ENCODE measurements at regions not wholly inside any gene's neighbourhood (a gene's known extent, or its start where the extent isn't known, plus 50 kb on each side); places are given as distances from the start of the nearest gene placed in this dataset.
"Not testable (repeated sequence)": the region's sequence is repeated elsewhere in the genome, so short reads cannot be mapped to it uniquely, and the experiment has no call there.

DNA sequence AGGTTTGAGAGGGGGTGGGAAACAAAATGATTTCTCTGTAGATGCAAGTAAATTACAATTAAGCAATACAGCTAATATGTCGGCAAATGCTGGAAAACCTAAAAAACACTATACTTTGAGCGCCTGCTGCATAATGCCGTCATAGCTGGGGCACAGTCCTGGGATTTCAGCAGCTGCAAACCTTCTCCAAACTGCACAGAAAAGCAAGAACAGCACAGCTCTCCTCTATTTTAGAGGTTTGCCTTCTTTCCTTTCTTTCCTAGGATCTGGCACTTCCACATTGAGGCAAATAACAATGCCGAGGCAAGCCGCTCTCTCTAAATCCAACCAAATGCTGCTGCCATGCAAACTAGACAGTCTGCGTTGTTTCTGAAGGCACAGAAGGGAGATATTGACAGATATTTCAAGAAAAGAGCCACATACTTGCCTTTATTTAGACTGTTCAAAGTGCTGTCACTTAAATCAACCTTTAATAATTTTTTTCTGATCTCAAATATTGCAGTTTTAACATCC is 287.1 kb upstream of the G2E3 start:
- no peak for DNase-seq

DNA sequence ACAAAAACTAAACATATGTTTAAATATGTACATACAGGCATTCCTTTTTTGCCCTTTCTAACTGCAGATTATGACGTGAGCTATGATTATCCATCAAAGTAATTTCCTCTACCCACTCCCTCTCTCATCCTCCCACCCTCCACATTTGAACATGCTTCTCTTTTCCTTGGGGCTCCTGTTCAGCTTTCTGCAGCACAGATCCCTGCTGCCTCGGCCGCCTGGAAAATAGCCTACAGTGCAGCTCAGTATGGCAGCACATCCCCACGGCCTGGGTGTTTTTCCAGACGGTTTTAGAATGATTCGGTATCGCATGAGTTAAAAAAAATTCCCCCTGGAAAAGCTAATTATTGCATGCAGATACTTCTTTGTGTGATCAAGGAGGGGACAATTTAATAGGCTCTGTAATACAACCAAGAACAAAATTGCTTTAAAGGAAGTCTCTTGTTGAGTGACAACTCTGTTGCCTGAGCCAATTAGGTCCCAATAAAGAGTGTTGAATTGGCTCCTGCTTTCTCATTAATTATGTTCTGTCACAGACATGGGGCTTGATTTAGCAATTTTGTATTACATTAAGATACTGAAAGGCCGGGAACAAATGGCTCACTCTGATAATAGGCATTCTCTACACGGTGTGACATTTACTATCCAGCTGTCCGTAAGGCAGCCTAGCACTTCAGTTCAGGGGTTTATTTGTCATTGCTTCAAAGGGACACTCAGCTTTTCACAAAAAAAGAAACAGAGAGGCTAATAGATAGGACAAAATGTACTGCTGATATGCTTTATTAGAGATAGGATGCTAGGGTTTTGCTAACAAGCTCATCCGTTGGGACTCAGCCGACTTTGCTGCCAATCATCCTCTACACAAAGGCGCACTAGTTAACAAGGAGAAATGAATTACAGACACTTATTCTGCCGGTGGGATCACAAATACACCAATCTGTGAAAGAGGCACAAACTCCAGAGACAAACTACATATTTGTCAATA is 285.8 kb upstream of the G2E3 start:
- no peak for DNase-seq

DNA sequence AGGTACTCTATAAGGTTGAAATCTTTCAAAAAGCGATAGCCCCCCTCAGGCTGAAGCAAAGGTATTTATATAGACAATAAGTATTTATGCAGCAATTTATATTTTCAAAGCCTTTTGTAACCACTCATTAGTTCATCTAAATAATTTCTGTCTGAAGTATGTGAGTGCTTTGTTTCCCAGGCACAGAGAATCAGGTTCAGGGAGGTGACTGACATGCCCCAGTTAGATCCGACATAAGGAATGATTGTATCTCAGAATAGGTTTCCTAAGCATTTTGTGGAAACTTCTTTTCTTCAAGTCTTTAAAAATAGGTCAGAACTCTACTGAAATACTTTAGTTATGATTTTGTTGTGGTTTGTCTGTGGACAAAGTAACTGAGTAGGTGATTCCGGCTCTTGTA is 283.4 kb upstream of the G2E3 start:
- no peak for DNase-seq

DNA sequence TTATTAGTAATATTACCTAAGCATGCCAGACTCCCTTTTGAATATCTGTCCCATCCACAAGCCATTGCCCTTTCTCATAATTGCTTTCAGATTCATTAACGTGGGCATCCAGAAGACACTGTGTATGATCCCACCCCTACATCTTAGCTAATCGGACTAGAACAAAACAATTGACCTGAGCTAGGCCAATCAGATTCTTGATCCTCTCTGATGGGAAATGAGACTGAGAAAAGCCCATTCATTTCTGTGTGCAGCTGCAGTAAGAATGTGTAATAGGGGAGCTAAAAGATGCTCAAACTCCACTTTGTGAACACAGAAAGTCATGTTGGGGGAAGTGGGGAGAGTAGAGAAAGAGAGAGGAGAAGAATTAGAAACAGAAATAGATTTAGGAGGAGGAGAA is 281.7 kb upstream of the G2E3 start:
- no peak for DNase-seq

DNA sequence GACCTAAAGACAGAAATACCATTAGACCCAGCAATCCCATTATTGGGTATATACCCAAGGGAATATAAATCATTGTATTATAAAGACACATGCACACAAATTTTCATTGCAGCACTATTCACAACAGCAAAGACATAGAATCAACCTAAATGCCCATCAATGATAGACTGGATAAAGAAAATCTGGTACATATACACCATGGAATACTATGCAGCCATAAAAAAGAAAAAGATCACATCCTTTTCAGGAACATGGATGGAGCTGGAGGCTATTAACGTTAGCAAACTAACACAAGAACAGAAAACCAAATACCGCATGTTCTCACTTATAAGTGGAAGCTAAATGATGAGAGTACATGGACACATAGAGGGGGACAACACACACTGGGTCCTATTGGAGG is 280.1 kb upstream of the G2E3 start:
- not testable (repeated sequence) for DNase-seq

DNA sequence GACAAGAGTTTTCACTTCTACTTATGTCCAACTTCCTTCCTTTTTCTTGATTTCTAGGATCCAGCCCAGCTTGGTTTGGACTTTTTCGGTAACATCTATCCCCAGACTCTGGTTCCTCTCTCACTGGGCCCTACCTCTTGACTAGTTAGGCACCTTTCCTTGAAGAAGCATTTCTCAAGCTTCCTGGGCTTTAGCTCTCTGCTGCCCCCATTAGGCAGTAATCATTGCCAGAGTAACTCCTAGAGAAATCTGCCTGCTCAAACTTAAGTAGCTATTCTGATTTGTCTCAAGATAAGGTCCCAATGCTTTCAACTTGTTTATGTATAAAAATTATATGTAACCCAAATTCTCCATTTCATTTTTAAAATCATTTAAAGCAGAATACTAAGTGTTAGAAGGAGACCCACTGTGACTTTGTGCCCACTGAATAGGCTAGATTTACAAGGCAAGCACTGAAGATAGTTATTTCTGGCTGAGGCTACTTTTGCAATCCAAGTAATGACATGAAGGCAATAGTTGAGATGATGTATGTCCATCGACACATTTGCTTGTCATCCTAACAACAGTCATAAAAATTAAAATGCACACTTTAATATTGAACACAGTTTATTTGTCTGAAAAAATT is 275.0 kb upstream of the G2E3 start:
- DNase-seq, result peak; percentile 37

DNA sequence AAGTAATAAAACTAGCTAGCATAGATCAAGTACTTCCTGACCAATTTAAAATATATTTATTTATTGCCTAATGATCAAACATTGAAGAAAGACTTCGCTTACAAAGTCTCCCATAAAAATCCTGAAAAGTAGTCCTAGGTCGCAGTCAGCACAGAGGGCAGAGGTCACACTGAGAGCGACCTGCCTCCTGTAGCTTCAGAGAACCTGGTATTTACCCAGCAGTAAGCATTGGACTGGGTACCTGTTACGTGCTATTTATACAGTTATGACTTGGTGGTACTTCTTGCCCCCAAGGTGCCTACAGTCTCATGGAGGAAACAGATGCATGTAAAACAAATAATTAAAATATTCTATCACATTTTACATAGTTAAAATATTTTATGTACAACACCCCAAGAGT is 274.1 kb upstream of the G2E3 start:
- DNase-seq, result no peak

DNA sequence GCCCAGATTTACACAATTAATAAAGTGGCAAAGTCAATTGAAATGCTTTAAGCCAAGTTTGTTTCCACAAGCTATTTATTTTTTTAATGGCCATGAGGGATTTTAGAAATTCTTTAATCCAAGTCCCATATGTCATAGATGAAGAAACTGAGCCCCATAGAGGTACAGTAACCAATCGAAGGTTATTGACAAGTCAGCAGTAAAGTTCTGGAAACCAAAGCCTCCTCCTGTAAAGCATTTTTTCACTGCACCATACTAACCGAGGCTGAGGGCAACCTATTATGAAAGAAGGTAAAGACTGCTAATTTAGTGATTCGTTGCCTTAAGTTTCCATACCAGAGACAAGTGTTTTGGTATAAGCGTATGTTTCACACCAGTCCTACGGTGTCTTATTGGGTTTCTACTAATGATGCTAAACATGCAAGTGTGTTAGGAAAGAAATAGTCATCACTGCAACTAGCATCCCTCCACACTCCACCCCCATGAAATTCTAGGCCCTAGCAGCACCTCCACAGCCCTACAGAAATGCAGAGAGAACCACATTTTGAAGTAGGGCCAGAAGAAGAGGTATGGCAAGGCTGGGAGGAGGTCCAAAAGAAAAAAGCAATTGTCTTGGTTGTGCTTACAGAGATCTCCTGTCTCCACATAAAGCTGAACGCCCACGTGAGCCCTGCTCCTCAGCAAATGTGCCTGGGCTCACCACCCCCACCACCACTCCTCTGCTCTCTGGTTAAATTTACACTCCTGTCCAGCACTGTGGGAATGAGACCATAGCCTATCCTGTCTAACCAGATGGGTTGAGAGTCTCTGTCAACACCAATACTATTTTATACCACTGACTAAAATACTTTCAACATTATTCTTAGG is 271.1 kb upstream of the G2E3 start:
- no peak for DNase-seq

DNA sequence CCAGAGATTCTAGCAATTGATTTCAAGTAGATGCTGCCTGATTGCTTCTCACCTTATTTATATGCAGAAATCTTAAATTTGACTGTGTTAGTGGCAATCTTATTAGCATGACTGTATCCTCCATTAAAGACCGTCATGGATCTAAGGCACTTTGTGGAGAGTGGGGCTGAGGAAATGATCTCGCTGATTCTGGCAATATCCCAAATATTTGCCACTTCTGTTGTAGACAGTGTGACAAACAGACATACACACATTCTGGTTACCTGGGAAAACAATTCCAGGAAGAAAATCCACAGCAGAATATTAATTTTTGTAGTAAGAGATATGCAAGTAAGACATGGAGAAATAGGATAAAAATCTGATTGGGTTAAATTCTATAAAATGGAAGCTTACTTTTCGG is 269.0 kb upstream of the G2E3 start:
- DNase-seq, result no peak

DNA sequence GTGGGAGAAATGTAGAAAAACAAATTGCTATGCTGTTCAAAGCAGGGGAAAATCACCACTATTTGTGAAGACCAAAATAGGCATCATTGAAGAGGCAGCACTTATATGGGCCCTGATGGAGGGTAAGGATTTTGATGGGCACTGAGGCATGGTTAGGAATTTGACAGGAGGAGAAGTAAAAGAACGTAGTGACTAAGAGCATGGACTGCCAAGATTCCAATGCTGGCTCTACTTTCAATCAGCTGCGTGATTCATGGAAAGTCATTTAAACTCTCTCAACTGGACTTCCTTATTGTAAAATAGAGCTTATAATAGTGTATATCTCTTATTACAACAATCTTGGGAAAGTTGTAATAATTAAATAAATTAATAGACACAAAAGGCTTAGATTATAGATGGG is 267.7 kb upstream of the G2E3 start:
- DNase-seq, result peak; percentile 40

DNA sequence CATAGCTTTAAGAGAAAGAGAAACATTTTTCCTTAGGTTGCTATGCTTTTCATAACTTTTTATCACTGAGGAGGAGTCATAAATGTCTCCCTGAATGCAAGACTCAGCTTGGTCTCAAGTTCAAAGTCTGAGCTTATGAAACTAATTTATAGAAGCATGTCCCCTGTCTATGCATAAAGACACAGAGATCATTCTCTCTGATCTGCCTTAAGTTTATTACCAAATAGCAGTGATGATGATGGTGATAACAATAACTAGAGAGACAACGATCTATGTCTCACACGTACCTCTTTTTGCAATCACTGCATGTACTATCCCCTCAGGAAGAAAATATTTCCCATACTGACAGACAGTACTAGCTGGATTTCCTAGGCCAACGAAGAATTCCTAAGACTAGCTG is 266.4 kb upstream of the G2E3 start:
- DNase-seq, result no peak

DNA sequence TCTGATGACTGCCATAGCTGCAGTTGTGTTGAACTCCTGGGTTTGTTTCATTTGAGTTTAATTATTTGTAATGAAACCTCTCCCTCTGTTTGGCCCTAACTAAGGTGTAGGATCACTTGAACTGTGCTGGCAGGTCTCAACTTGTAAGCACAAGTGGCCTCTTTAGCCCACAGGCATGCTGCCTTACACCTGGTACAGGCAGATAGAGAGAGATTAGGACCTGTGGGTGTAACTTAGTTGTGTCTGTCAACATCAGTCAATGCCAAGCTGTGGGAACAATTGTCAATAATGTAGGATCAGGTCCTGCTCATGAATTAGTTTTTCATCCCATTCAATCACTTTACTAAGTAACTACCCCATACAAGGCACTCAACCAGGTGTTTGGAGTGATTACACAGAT is 263.0 kb upstream of the G2E3 start:
- no peak for DNase-seq

DNA sequence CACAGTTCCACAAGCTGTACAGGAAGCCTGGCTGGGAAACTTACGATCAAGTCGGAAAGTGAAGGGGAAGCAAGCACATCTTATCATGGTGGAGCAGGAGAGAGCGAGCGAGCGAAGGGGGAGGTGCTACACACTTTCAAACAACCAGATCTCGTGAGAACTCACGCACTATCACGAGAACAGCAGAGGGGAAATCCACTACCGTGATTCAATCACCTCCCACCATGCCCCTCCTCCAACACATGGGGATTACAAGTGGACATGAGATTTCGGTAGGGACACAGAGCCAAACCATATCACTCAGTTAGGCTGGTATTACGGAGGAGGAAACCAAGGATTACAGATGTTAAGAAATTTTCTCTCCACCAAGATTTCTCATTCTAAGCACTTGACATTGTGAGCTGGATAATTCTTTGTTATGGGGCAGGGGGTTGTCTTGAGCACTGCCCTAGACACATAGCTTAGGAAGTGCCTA is 262.0 kb upstream of the G2E3 start:
- DNase-seq, result no peak

DNA sequence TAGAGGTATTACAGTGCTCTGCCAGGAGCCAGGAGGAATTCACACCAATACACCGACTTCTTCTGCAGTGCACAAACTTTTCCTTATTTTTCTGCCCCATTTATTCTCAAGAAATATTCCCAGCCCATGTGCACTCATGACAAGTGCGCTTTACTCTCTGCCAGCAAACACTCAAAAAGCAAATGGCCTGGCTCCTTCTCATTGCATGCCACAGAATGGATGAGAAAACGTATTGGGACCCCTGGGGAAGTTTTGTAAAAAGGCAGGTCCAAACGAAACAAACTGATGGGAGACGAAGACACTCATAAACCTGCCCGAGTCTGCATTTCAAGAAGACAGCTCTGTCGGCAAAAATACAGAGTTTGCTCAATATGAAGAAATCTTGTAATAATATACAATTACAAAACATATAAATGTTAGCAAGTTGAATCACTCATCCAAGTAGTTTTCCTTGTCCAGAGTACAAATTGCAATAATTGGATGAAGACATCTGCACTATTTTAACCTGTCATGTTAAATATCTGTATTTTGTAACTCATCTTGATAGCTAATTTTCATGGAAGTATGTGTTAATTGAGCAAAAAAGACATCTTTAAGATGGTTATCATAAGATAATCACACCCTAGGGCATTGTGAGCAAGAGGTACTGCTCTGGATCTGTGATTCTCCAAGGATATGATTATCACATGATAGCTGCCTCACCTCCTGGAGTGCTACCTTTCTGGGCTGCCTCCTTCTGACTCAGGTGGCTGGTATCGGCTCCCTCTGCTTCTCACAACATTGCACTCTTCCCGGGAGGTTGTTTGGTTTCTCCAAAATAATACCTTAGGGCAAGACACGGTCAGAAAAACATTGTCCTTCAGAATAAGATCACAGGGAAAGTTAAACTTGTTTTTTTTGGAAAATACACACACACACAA is 260.8 kb upstream of the G2E3 start:
- no peak for DNase-seq

DNA sequence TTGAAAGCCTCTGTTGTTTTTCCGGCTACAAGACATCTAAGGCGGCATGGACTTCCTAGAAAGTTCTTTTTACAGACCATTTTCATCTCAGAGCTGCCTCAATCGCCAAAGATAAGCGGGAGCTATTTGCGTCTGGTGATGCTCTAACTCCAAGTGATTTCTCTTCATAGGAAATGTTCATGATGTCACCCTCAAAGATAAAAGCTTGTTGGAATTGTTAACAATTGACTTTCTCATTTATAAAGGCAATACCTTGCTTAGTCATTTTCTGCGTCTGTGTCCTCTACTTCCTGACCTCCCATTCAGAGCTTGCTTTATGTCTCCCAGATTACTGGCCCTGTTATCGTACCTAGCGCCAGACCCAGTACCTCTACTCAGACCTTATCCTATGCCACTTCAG is 259.0 kb upstream of the G2E3 start:
- no peak for DNase-seq

DNA sequence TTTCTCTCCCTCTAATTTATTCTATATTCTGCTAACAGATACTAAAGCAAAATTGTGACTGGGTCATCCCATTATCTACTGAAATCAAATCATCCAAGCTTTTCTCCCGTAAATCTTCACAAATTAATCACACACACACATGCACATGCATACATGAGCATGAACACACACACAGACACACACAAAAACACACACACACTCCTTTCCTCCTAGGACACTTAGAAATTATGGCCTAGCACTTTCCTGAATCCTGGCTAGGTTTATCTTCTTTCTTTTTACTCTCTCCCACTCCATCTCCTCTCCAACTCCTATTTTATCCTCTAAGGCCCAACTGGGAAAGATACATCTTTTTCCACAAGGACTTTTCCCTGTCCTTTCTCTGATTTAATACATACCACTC is 255.6 kb upstream of the G2E3 start:
- DNase-seq, result no peak

DNA sequence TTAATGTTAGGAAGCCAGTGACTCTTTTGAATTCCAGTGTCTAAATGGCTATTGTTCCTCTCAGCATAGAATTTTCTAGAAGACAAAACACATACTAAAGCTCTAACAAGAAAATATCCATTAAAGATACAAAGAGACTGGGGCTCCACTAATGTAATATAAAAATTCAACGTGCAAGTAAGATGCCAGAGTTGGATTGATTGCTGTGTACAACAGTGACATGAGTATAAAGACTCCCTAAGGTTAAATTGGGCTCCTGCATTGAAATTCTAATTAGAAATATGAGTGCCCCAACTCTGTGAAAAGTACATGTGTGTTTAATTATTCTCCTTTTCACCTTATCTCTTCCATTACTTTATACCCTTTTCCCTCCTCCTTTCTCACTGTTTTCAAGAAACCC is 253.6 kb upstream of the G2E3 start:
- DNase-seq, result no peak

DNA sequence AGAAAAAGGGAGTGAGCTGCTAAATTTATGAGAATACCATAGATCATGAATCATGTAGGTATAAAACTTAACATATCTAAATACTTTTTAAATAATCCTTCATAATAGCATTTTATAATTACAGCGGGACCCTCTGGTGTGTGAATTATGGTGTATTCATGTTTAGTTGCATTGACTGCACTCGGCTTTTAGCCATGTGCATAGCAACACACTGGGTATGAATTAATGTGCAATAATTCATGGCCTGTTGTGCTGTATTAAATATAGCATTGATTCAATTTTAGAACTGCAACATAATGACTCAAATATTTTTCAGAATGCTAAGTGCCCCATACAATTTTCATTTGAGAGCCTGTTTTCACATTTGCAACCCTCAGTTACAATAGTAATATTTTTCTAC is 249.6 kb upstream of the G2E3 start:
- DNase-seq, result no peak

DNA sequence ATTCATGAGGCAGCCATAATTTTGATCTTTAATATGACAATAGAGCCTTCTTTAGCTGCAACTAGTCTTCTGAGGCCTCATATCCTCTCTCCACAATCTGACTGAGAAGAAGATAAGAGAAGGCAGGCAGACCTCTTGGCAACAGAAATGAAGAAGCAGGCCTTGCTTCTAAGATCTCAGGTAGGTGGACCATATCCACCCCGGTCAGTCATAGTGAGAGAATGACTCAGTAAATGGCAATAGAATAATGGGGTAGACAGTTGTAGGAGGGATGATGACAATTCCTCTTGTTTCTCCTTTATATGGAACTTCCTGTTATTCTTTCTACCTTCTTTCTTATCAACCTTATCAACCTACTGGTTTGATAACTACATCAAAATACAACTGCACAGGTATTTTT is 246.7 kb upstream of the G2E3 start:
- DNase-seq, result no peak

DNA sequence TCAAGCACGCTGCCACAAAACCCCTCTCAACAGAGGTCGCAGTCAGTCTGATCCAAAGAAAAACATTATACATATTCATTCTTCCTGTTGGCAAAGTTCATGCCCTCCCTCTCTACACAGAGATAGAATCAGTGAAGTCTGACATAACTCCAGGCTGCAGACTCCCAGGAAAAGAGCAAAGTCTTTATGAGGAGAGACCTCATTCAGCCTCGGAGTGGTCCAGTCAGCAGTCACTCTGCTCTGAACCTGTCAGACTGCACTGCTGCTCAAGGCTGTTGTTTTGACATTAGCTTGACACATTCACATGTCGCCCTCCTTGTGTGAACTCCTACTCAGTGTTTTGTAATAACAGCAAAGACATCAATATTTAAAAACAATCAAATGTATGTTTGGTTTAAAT is 241.2 kb upstream of the G2E3 start:
- DNase-seq, result no peak

DNA sequence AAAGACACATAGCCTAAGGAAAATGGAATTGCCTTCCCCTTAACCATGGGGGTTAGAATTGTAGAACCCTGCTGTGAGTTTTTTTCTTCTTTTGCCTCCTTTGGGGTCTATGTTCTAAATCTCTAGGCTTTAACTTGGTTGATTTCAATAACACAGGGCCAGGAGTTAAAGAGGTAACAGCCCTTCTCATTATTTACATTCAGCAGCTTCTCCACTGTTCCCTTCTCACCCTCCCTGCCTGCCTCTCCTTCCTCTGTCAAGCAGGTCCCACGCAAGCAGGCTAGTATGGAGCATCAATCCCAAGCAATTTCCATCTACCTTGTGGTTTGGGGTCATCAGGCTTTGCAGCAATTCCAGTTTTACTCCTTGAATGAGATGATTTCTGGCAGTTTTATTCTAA is 236.1 kb upstream of the G2E3 start:
- no peak for DNase-seq

DNA sequence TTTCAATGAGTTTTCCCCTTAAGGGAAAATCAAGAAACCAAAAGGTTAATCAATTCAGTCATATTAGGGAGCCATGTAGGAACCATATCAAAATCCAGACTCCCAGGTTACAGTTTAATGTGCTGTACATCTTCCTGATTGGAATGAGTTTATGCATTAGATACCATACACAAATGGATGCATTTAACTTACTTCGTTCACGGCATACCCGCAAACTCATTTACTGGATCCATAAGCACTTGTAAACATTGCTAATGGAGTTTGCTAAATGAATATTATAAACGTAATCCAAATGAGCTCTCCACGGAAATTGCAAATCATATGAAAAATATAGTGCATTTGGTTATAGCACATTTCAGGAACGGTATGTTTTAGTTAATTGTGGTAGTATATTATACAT is 228.9 kb upstream of the G2E3 start:
- DNase-seq, result no peak

Measured in kidney glomerular epithelial cell (primary cell).